GM12878 (cell line): ENCODE measurements at regions not wholly inside any gene's neighbourhood (a gene's known extent, or its start where the extent isn't known, plus 50 kb on each side); places are given as distances from the start of the nearest gene placed in this dataset.
A peak's percentile ranks its signal among the peaks of the same experiment; 100 is the strongest.

ENCODE experiments used
- ATAC-seq: fragments of 200-7000 bp; cut with Tn5 transposase; 3 replicates; pipeline ENCODE4 v1.9.1; 2020; ENCODE audit warnings: mild to moderate bottlenecking, moderate library complexity
- BruUV-seq: library from RNA; stranded (reverse); fragments of 400-500 nt; replicated peaks from 2 replicates; lab custom pipeline; 2021; lab: Mats Ljungman, UMichigan
- CTCF ChIA-PET: fragments of 300-600 bp; sonication (Branson Sonifier 250); formaldehyde crosslinking; extraction: SDS; loops from one replicate; lab custom pipeline; 2021; ENCODE audit warnings: inconsistent platforms; lab: Yijun Ruan, JAX
- POLR2A ChIA-PET: fragments of 350-600 bp; formaldehyde crosslinking; extraction: SDS; loops from one replicate; lab custom pipeline; 2021; ENCODE audit warnings: inconsistent platforms; lab: Charles Lee
- RAD21 ChIA-PET: fragments of 300-600 bp; sonication (Branson Sonifier 250); formaldehyde crosslinking; loops from one replicate; lab custom pipeline; 2023; ENCODE audit warnings: antibody characterized with exemption; ENCODE audit not compliant: unreplicated experiment; lab: Charles Lee
- SMC1A ChIA-PET: fragments of 300-600 bp; sonication (Branson Sonifier 250); formaldehyde crosslinking; loops from one replicate; lab custom pipeline; 2023; ENCODE audit not compliant: unreplicated experiment, uncharacterized antibody; lab: Charles Lee
- DNase-seq: peaks from one replicate; pipeline ENCODE4 v3.0.0-alpha.2; 2011; ENCODE audit warnings: low read depth, low spot score
- FAIRE-seq: peaks from 3 replicates; lab custom pipeline; 2011; peaks lifted over from hg19 to GRCh38; lab: Jason Lieb, UNC
- H2AFZ ChIP-seq: 2 replicates; pipeline ENCODE4 v1.6.0; 2011; ENCODE audit warnings: low read depth, low read length, control low read depth; ENCODE audit not compliant: control insufficient read depth
- H3K27ac ChIP-seq: 2 replicates; pipeline ENCODE4 v1.5.1; 2011; ENCODE audit warnings: control low read depth; ENCODE audit not compliant: control insufficient read depth, insufficient read depth
- H3K27me3 ChIP-seq, 2 experiments: replicated peaks in 1 of 2; 2 replicates each; pipeline versions ENCODE4 v1.6.0 to v1.6.1; 2011; ENCODE audit warnings: low read length in 1 of 2; ENCODE audit not compliant: control insufficient read depth in 2 of 2, insufficient read depth in 2 of 2
- H3K36me3 ChIP-seq, 2 experiments: 2 replicates each; pipeline ENCODE4 v1.5.1; 2011; ENCODE audit warnings: low read length in 1 of 2; ENCODE audit not compliant: control insufficient read depth in 2 of 2, insufficient read depth in 2 of 2
- H3K4me1 ChIP-seq: 2 replicates; pipeline ENCODE4 v1.6.1; 2011; ENCODE audit warnings: mild to moderate bottlenecking, low read length, moderate library complexity, mixed read lengths; ENCODE audit not compliant: control insufficient read depth, insufficient read depth
- H3K4me2 ChIP-seq: 2 replicates; pipeline ENCODE4 v1.6.0; 2011; ENCODE audit warnings: control low read depth; ENCODE audit not compliant: control insufficient read depth, insufficient read depth
- H3K4me3 ChIP-seq: fragments of 200-600 bp; sonication (generic); 2 replicates; pipeline ENCODE4 v1.5.1; 2016
- H3K79me2 ChIP-seq: 2 replicates; pipeline ENCODE4 v1.6.0; 2011; ENCODE audit warnings: low read length; ENCODE audit not compliant: control insufficient read depth, insufficient read depth
- H3K9ac ChIP-seq: 2 replicates; pipeline ENCODE4 v1.8.0; 2011; ENCODE audit warnings: low read length, control low read depth, mixed read lengths; ENCODE audit not compliant: control insufficient read depth, insufficient read depth
- H3K9me3 ChIP-seq: replicated peaks from 3 replicates; pipeline ENCODE4 v1.5.1; 2011; ENCODE audit warnings: mild to moderate bottlenecking, low read length; ENCODE audit not compliant: control insufficient read depth, insufficient read depth
- H4K20me1 ChIP-seq: 2 replicates; pipeline ENCODE4 v1.6.0; 2011; ENCODE audit not compliant: control insufficient read depth, insufficient read depth
- BRCA1 ChIP-seq: IDR thresholded peaks from 2 replicates; pipeline ENCODE4 v1.6.1; 2011; ENCODE audit warnings: low read depth, low read length, improper control_type of control experiment
- EED ChIP-seq: sonication (generic); IDR thresholded peaks from 2 replicates; pipeline ENCODE4 v1.6.1; 2016; ENCODE audit warnings: antibody characterized with exemption, low read depth
- GATAD2B ChIP-seq: fragments of 450-650 bp; conservative IDR thresholded peaks from 2 replicates; pipeline ENCODE4 v1.6.1; 2017; ENCODE audit warnings: low read depth, mild to moderate bottlenecking, moderate library complexity
- JUND ChIP-seq: IDR thresholded peaks from 2 replicates; pipeline ENCODE4 v1.6.1; 2012; ENCODE audit warnings: low read depth, mild to moderate bottlenecking, low read length, improper control_type of control experiment, moderate library complexity
- NFIC ChIP-seq: IDR thresholded peaks from 2 replicates; pipeline ENCODE4 v1.6.1; 2012; ENCODE audit warnings: low read depth, mild to moderate bottlenecking, inconsistent platforms, low read length, moderate library complexity
- RAD51 ChIP-seq: fragments of 450-650 bp; IDR thresholded peaks from 2 replicates; pipeline ENCODE4 v1.6.1; 2016; ENCODE audit warnings: moderate library complexity, mild to moderate bottlenecking, inconsistent platforms
- SMAD5 ChIP-seq: IDR thresholded peaks from 2 replicates; pipeline ENCODE4 v1.6.1; 2016; ENCODE audit warnings: antibody characterized with exemption, low read depth
- TAF1 ChIP-seq: IDR thresholded peaks from 2 replicates; pipeline ENCODE4 v1.6.1; 2011; ENCODE audit warnings: mild to moderate bottlenecking, low read depth, low read length, borderline replicate concordance
- WGBS: methylation state at CpG from one replicate; pipeline ENCODE4 v1.1.6; 2016; ENCODE audit warnings: low lambda C conversion rate; ENCODE audit not compliant: insufficient replicate concordance, insufficient coverage; ENCODE audit errors: missing lambda C conversion rate; 5-methylcytosine and 5-hydroxymethylcytosine counted together
- in situ Hi-C: fragments of 300-500 bp; cut with MboI; formaldehyde crosslinking; loops from 9 replicates; pipeline ENCODE4 v1.14.3; 2018; ENCODE audit warnings: mixed read lengths
- intact Hi-C: fragments of 100-400 bp; cut with micrococcal nuclease; formaldehyde crosslinking; loops from one replicate; pipeline ENCODE4 v1.14.2; 2022; ENCODE audit not compliant: unreplicated experiment
- TF ChIP-seq, protein P1 (sequence below): fragments of 450-650 bp; IDR thresholded peaks from 2 replicates; pipeline ENCODE4 v1.6.1; 2017; ENCODE audit warnings: mild to moderate bottlenecking, moderate library complexity
- TF ChIP-seq, protein P2 (sequence below): fragments of 450-650 bp; IDR thresholded peaks from 2 replicates; pipeline ENCODE4 v1.6.1; 2017; ENCODE audit warnings: mild to moderate bottlenecking, moderate library complexity
- TF ChIP-seq, protein P3 (sequence below): fragments of 450-650 bp; conservative IDR thresholded peaks from 2 replicates; pipeline ENCODE4 v1.6.1; 2017; ENCODE audit warnings: mild to moderate bottlenecking, moderate library complexity
- TF ChIP-seq, protein P4 (sequence below), 3 experiments: IDR thresholded peaks in 2 of 3; conservative IDR thresholded peaks in 1 of 3; 2 replicates each; pipeline ENCODE4 v1.5.1; 2011; ENCODE audit warnings: low read depth in 3 of 3, low read length in 3 of 3, mild to moderate bottlenecking in 3 of 3, control low read depth in 2 of 3, moderate library complexity in 2 of 3, inconsistent platforms in 1 of 3, mixed read lengths in 1 of 3; ENCODE audit not compliant: control insufficient read depth in 2 of 3, insufficient read depth in 1 of 3; ENCODE audit errors: extremely low read depth in 1 of 3

DNA sequence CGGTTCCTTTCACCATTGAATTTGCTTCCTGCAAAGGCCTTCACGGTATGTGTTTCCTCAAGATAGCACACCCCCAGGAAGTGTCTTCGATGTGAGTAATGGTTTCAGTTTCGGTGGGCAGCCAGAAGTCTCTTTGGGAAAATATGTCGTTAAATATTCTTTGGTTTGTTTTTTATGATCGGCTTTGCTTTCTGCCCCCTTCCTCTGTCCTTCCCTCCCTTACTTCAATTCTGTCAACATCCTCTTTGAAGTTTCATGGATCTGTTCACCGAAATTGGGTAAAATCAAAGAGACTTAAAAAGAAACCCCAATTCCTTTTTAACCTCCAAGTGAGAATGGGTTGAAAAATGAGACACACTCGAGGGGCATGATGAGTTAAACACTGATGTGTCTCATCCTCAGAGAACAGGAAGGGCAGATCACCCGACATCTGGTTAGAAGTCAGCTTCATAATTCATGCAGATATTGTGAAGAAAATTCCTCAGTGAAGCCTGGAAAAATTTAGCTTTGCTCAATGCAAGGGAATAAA is 170.8 kb upstream of the HABP2 start:
- no peaks in the 10 kb centered on the region for H4K20me1 ChIP-seq
- no peak overlapping the region for H3K4me2 ChIP-seq
- no peaks in the 10 kb centered on the region for H3K9me3 ChIP-seq
- in situ Hi-C loops = loop anchor here (10.0 kb wide), 2 partner anchors 657 to 907 kb away; no protein-coding TSS in a partner anchor
- peaks cover 3 to 4% of the 10 kb centered on the region in 2 experiments; a peak in 2 of 4 replicates for H3K27me3 ChIP-seq
- WGBS = 2% methylated on average over 9 of the region's 9 CpGs
- CTCF ChIA-PET = interaction anchor here (2.0 kb wide), 1 partner anchor 660 kb away, joined by 8 read pairs; no protein-coding TSS in a partner anchor
- H3K36me3 ChIP-seq = no peaks in the 10 kb centered on the region
- no peak overlapping the region for H2AFZ ChIP-seq
- no peaks in the 10 kb centered on the region for H3K4me1 ChIP-seq
- no peak for FAIRE-seq
- BruUV-seq = no TSS peak
- no peak overlapping the region for H3K27ac ChIP-seq
- no peak overlapping the region for H3K4me3 ChIP-seq
- RAD21 ChIA-PET = no interaction called here
- intact Hi-C loops = no loop called here
- POLR2A ChIA-PET = no interaction called here
- no peaks in the 10 kb centered on the region for H3K79me2 ChIP-seq
- SMC1A ChIA-PET = no interaction called here
- no peak for DNase-seq
- no peak overlapping the region for H3K9ac ChIP-seq
- peak; percentile 42; the same call in 1 of the 3 replicates for ATAC-seq
- TF ChIP-seq, protein P1, sequence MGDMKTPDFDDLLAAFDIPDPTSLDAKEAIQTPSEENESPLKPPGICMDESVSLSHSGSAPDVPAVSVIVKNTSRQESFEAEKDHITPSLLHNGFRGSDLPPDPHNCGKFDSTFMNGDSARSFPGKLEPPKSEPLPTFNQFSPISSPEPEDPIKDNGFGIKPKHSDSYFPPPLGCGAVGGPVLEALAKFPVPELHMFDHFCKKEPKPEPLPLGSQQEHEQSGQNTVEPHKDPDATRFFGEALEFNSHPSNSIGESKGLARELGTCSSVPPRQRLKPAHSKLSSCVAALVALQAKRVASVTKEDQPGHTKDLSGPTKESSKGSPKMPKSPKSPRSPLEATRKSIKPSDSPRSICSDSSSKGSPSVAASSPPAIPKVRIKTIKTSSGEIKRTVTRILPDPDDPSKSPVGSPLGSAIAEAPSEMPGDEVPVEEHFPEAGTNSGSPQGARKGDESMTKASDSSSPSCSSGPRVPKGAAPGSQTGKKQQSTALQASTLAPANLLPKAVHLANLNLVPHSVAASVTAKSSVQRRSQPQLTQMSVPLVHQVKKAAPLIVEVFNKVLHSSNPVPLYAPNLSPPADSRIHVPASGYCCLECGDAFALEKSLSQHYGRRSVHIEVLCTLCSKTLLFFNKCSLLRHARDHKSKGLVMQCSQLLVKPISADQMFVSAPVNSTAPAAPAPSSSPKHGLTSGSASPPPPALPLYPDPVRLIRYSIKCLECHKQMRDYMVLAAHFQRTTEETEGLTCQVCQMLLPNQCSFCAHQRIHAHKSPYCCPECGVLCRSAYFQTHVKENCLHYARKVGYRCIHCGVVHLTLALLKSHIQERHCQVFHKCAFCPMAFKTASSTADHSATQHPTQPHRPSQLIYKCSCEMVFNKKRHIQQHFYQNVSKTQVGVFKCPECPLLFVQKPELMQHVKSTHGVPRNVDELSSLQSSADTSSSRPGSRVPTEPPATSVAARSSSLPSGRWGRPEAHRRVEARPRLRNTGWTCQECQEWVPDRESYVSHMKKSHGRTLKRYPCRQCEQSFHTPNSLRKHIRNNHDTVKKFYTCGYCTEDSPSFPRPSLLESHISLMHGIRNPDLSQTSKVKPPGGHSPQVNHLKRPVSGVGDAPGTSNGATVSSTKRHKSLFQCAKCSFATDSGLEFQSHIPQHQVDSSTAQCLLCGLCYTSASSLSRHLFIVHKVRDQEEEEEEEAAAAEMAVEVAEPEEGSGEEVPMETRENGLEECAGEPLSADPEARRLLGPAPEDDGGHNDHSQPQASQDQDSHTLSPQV = no peak
- TF ChIP-seq TAF1 (no peak), RAD51 (no peak), SMAD5 (no peak), BRCA1 (no peak), JUND (no peak), GATAD2B (no peak), EED (no peak), NFIC (no peak)
- TF ChIP-seq, protein P2, sequence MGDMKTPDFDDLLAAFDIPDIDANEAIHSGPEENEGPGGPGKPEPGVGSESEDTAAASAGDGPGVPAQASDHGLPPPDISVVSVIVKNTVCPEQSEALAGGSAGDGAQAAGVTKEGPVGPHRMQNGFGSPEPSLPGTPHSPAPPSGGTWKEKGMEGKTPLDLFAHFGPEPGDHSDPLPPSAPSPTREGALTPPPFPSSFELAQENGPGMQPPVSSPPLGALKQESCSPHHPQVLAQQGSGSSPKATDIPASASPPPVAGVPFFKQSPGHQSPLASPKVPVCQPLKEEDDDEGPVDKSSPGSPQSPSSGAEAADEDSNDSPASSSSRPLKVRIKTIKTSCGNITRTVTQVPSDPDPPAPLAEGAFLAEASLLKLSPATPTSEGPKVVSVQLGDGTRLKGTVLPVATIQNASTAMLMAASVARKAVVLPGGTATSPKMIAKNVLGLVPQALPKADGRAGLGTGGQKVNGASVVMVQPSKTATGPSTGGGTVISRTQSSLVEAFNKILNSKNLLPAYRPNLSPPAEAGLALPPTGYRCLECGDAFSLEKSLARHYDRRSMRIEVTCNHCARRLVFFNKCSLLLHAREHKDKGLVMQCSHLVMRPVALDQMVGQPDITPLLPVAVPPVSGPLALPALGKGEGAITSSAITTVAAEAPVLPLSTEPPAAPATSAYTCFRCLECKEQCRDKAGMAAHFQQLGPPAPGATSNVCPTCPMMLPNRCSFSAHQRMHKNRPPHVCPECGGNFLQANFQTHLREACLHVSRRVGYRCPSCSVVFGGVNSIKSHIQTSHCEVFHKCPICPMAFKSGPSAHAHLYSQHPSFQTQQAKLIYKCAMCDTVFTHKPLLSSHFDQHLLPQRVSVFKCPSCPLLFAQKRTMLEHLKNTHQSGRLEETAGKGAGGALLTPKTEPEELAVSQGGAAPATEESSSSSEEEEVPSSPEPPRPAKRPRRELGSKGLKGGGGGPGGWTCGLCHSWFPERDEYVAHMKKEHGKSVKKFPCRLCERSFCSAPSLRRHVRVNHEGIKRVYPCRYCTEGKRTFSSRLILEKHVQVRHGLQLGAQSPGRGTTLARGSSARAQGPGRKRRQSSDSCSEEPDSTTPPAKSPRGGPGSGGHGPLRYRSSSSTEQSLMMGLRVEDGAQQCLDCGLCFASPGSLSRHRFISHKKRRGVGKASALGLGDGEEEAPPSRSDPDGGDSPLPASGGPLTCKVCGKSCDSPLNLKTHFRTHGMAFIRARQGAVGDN = no peak
- TF ChIP-seq, protein P3, sequence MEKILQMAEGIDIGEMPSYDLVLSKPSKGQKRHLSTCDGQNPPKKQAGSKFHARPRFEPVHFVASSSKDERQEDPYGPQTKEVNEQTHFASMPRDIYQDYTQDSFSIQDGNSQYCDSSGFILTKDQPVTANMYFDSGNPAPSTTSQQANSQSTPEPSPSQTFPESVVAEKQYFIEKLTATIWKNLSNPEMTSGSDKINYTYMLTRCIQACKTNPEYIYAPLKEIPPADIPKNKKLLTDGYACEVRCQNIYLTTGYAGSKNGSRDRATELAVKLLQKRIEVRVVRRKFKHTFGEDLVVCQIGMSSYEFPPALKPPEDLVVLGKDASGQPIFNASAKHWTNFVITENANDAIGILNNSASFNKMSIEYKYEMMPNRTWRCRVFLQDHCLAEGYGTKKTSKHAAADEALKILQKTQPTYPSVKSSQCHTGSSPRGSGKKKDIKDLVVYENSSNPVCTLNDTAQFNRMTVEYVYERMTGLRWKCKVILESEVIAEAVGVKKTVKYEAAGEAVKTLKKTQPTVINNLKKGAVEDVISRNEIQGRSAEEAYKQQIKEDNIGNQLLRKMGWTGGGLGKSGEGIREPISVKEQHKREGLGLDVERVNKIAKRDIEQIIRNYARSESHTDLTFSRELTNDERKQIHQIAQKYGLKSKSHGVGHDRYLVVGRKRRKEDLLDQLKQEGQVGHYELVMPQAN = no peak
- TF ChIP-seq, protein P4, sequence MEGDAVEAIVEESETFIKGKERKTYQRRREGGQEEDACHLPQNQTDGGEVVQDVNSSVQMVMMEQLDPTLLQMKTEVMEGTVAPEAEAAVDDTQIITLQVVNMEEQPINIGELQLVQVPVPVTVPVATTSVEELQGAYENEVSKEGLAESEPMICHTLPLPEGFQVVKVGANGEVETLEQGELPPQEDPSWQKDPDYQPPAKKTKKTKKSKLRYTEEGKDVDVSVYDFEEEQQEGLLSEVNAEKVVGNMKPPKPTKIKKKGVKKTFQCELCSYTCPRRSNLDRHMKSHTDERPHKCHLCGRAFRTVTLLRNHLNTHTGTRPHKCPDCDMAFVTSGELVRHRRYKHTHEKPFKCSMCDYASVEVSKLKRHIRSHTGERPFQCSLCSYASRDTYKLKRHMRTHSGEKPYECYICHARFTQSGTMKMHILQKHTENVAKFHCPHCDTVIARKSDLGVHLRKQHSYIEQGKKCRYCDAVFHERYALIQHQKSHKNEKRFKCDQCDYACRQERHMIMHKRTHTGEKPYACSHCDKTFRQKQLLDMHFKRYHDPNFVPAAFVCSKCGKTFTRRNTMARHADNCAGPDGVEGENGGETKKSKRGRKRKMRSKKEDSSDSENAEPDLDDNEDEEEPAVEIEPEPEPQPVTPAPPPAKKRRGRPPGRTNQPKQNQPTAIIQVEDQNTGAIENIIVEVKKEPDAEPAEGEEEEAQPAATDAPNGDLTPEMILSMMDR (IDR thresholded peaks at IDR 0.05 in 2 of 3, conservative IDR thresholded peaks at IDR 0.05 in 1 of 3; ENCODE audit: control insufficient read depth in 2 of 3, extremely low read depth in 1 of 3, insufficient read depth in 1 of 3, low read depth in 3 of 3, low read length in 3 of 3) = no peak
